ENCODE measurements at regions not wholly inside any gene's neighbourhood (a gene's known extent, or its start where the extent isn't known, plus 50 kb on each side); places are given as distances from the start of the nearest gene placed in this dataset.

DNA sequence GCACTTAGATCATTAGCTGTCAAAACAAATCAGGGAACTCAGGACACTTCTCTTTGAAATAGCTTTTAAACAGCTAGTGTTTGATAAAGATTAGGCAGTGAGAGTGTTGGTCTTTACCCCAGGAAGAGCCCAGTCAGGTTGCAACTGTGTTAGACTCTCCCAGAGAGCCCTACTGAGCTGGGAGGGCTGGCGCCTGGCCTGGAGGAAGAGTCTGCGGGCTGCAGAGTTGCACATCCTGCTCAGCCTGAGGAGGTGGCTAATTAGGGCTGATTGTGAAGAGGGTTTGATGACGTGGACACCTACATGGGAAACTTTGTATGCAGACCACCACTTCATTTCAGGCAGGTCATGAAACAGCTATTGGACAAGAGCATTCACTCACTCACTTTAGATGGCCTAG is 112.0 kb downstream of the TMEM174 start:
- no peak overlapping the region for H3K9ac ChIP-seq (ENCODE audit: control insufficient read depth, extremely low read depth, insufficient read depth, low read length)
- H3K79me2 ChIP-seq (ENCODE audit: control insufficient read depth, insufficient read depth, low read length): no peaks in the 10 kb centered on the region
- no peak overlapping the region for H3K4me2 ChIP-seq (ENCODE audit: control insufficient read depth, extremely low read depth, insufficient read depth, low read depth, low read length)
- no peak overlapping the region for H3K27ac ChIP-seq (ENCODE audit: control insufficient read depth, insufficient read depth, low read length)
- no peaks in the 10 kb centered on the region for H3K9me1 ChIP-seq (ENCODE audit: control insufficient read depth, extremely low read depth, insufficient read depth, low read length)
- FAIRE-seq: no peak
- DNase-seq (ENCODE audit: low read depth, low spot score): no peak
- H3K4me3 ChIP-seq (ENCODE audit: control insufficient read depth in 2 of 3, extremely low read depth in 1 of 3, insufficient read depth in 2 of 3, low read depth in 1 of 3, low read length in 3 of 3): no peak overlapping the region
- no peaks in the 10 kb centered on the region for H4K20me1 ChIP-seq (ENCODE audit: control insufficient read depth, extremely low read depth, insufficient read depth, low read length)
- H3K36me3 ChIP-seq (ENCODE audit: control insufficient read depth in 2 of 2, extremely low read depth in 1 of 2, insufficient read depth in 2 of 2, low read length in 2 of 2): no peaks in the 10 kb centered on the region
- H3K4me1 ChIP-seq (ENCODE audit: control insufficient read depth, extremely low read depth, insufficient read depth, low read length): peaks cover 15% of the 10 kb centered on the region
- H3K9me3 ChIP-seq (ENCODE audit: control insufficient read depth, low read depth, low read length): no peaks in the 10 kb centered on the region
- dilution Hi-C loops (cut with MboI; ENCODE audit: extremely low pct_ligation_motif_present, low sequenced_read_pairs): no loop called here
- no peak for TF ChIP-seq EZH2 (IDR thresholded peaks at IDR 0.05; ENCODE audit: low read length)
- TF ChIP-seq, protein P1, sequence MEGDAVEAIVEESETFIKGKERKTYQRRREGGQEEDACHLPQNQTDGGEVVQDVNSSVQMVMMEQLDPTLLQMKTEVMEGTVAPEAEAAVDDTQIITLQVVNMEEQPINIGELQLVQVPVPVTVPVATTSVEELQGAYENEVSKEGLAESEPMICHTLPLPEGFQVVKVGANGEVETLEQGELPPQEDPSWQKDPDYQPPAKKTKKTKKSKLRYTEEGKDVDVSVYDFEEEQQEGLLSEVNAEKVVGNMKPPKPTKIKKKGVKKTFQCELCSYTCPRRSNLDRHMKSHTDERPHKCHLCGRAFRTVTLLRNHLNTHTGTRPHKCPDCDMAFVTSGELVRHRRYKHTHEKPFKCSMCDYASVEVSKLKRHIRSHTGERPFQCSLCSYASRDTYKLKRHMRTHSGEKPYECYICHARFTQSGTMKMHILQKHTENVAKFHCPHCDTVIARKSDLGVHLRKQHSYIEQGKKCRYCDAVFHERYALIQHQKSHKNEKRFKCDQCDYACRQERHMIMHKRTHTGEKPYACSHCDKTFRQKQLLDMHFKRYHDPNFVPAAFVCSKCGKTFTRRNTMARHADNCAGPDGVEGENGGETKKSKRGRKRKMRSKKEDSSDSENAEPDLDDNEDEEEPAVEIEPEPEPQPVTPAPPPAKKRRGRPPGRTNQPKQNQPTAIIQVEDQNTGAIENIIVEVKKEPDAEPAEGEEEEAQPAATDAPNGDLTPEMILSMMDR (optimal IDR thresholded peaks at IDR 0.05 in 1 of 3, IDR thresholded peaks at IDR 0.05 in 1 of 3, conservative IDR thresholded peaks at IDR 0.05 in 1 of 3; ENCODE audit: extremely low read depth in 1 of 3, insufficient read depth in 2 of 3, low read length in 3 of 3): no peak
- H3K27me3 ChIP-seq (ENCODE audit: control insufficient read depth, extremely low read depth, insufficient read depth, low read length): no peaks in the 10 kb centered on the region
- no peak overlapping the region for H2AFZ ChIP-seq (ENCODE audit: control insufficient read depth, low read length)

DNA sequence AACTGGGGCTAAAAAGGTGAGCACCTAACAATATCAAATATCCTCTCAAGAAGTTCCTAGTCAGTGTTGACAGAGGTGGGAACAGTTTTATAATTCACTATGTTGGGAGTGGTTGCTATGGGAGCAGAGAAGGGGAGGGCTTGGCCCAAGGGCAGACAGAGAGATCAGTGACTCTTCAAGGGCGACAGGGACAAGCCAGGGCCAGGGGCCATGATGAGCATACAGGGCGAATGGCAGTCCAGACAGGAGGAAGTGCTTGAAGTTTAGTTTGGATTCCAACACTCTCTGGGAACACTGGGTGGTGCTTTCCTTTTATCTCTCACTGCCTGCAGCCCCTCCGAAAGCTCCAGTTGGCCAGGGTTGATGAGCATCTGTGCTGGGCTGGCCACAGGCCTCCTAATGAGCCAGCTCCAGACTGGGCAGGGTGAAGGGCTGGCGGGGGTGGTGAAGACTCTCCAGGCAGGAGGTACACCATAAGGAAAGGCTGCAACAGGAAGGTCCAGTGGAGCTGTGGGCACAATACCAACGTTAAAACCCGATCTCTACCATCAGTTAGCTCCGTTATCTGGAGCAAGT is 111.3 kb downstream of the TMEM174 start:
- no peaks in the 10 kb centered on the region for H3K9me1 ChIP-seq (ENCODE audit: control insufficient read depth, extremely low read depth, insufficient read depth, low read length)
- TF ChIP-seq EZH2 (IDR thresholded peaks at IDR 0.05; ENCODE audit: low read length): no peak
- TF ChIP-seq, protein P1 (optimal IDR thresholded peaks at IDR 0.05 in 1 of 3, IDR thresholded peaks at IDR 0.05 in 1 of 3, conservative IDR thresholded peaks at IDR 0.05 in 1 of 3; ENCODE audit: extremely low read depth in 1 of 3, insufficient read depth in 2 of 3, low read length in 3 of 3): no peak
- H4K20me1 ChIP-seq (ENCODE audit: control insufficient read depth, extremely low read depth, insufficient read depth, low read length): no peaks in the 10 kb centered on the region
- no peaks in the 10 kb centered on the region for H3K79me2 ChIP-seq (ENCODE audit: control insufficient read depth, insufficient read depth, low read length)
- peaks cover 17% of the 10 kb centered on the region for H3K4me1 ChIP-seq (ENCODE audit: control insufficient read depth, extremely low read depth, insufficient read depth, low read length)
- no peaks in the 10 kb centered on the region for H3K9me3 ChIP-seq (ENCODE audit: control insufficient read depth, low read depth, low read length)
- no peak for FAIRE-seq
- dilution Hi-C loops (cut with MboI; ENCODE audit: extremely low pct_ligation_motif_present, low sequenced_read_pairs): no loop called here
- H3K9ac ChIP-seq (ENCODE audit: control insufficient read depth, extremely low read depth, insufficient read depth, low read length): no peak overlapping the region
- H3K4me2 ChIP-seq (ENCODE audit: control insufficient read depth, extremely low read depth, insufficient read depth, low read depth, low read length): no peak overlapping the region
- H3K36me3 ChIP-seq (ENCODE audit: control insufficient read depth in 2 of 2, extremely low read depth in 1 of 2, insufficient read depth in 2 of 2, low read length in 2 of 2): no peaks in the 10 kb centered on the region
- no peak overlapping the region for H3K27ac ChIP-seq (ENCODE audit: control insufficient read depth, insufficient read depth, low read length)
- H2AFZ ChIP-seq (ENCODE audit: control insufficient read depth, low read length): no peak overlapping the region
- H3K27me3 ChIP-seq (ENCODE audit: control insufficient read depth, extremely low read depth, insufficient read depth, low read length): no peaks in the 10 kb centered on the region
- H3K4me3 ChIP-seq (ENCODE audit: control insufficient read depth in 2 of 3, extremely low read depth in 1 of 3, insufficient read depth in 2 of 3, low read depth in 1 of 3, low read length in 3 of 3): no peak overlapping the region
- DNase-seq (ENCODE audit: low read depth, low spot score): no peak
